AG04450 (cell line): ENCODE measurements at regions not wholly inside any gene's neighbourhood (a gene's known extent, or its start where the extent isn't known, plus 50 kb on each side); places are given as distances from the start of the nearest gene placed in this dataset.

Experiments used
- CTCF ChIA-PET: fragments of 300-600, 350-600 bp; formaldehyde crosslinking; extraction: SDS; loops from one replicate; lab custom pipeline; 2022; ENCODE audit warnings: antibody characterized with exemption, inconsistent platforms; lab: Charles Lee
- POLR2A ChIA-PET: fragments of 350-600 bp; formaldehyde crosslinking; extraction: SDS; loops from one replicate; lab custom pipeline; 2021; ENCODE audit warnings: antibody characterized with exemption, inconsistent platforms; lab: Yijun Ruan, JAX
- DNase-seq: peaks from one replicate; pipeline ENCODE4 v3.0.0-alpha.2; 2011; ENCODE audit warnings: low read depth, low spot score
- H3K27ac ChIP-seq: one replicate; pipeline ENCODE4 v1.5.1; 2012; ENCODE audit warnings: low read depth, low read length, control low read depth
- H3K27me3 ChIP-seq: one replicate; pipeline ENCODE4 v1.6.0; 2012; ENCODE audit warnings: low read length; ENCODE audit not compliant: control insufficient read depth, insufficient read depth
- H3K4me3 ChIP-seq: 2 replicates; pipeline ENCODE4 v1.5.1; 2011; ENCODE audit warnings: mild to moderate bottlenecking, low read depth, low read length, control low read depth
- H3K9me3 ChIP-seq: 2 replicates; pipeline ENCODE4 v1.5.1; 2012; ENCODE audit warnings: low read length; ENCODE audit not compliant: control insufficient read depth, insufficient read depth
- TF ChIP-seq, protein P1 (sequence below): IDR thresholded peaks from 2 replicates; pipeline ENCODE4 v1.5.1; 2011; ENCODE audit warnings: low read depth, low read length, control low read depth, inconsistent platforms

DNA sequence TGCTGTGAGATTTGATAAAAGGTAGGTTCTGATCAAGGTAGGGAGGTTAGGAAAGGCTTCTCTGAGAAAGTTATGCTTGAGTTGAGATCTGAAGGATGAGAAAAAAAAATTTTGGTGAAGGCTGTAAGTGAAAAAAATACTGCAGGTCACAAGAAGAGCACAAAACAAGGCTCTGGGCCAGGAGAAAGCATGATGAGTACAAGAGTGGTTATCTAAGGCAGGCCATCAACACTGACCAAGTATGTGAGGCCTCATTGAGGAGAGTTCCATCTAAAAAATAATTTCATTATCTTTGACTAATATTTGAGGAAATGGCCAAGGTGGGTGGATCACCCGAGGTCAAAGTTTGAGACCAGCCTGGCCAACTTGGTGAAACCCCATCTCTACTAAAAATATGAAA is 71.6 kb upstream of the SLC4A4 start:
- ChIA-PET POLR2A (interaction anchor here (0.9 to 1.2 kb wide), 2 partner anchors 26 to 80 kb away, joined by 5 to 13 read pairs; no protein-coding TSS in a partner anchor), CTCF (interaction anchor here (0.6 kb wide), 1 partner anchor 577 kb away, joined by 3 read pairs; no protein-coding TSS in a partner anchor)
- no peak for DNase-seq
- H3K27ac ChIP-seq, result no peak overlapping the region
- no peaks in the 10 kb centered on the region for H3K27me3 ChIP-seq
- H3K9me3 ChIP-seq, result no peaks in the 10 kb centered on the region
- no peak overlapping the region for H3K4me3 ChIP-seq
- TF ChIP-seq, protein P1, sequence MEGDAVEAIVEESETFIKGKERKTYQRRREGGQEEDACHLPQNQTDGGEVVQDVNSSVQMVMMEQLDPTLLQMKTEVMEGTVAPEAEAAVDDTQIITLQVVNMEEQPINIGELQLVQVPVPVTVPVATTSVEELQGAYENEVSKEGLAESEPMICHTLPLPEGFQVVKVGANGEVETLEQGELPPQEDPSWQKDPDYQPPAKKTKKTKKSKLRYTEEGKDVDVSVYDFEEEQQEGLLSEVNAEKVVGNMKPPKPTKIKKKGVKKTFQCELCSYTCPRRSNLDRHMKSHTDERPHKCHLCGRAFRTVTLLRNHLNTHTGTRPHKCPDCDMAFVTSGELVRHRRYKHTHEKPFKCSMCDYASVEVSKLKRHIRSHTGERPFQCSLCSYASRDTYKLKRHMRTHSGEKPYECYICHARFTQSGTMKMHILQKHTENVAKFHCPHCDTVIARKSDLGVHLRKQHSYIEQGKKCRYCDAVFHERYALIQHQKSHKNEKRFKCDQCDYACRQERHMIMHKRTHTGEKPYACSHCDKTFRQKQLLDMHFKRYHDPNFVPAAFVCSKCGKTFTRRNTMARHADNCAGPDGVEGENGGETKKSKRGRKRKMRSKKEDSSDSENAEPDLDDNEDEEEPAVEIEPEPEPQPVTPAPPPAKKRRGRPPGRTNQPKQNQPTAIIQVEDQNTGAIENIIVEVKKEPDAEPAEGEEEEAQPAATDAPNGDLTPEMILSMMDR, result no peak

DNA sequence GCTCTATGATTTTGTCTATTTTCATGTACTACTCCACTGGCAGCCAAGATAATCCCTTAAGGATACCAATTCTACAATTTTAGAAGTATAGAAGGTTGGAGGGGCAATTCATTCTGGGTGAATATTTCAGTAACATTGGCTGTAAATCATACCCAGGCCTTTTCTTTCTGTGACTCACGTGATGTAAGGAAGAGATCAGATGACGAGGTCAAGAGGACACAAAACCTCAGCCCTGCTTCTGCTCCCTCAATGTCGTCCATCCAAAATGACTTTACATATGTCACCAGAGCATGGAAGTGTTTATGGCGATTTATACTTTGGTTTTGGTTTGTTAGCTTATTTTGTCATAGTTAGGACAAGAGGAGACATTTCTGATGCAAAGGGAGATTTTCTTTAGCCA is 70.7 kb upstream of the SLC4A4 start:
- ChIA-PET CTCF (interaction anchor here (1.6 to 3.0 kb wide), 3 partner anchors 39 to 285 kb away, joined by 3 to 16 read pairs (median 4); no protein-coding TSS in a partner anchor), POLR2A (interaction anchor here (0.7 to 0.9 kb wide), 2 partner anchors 81 to 429 kb away, joined by 7 to 13 read pairs; no protein-coding TSS in a partner anchor)
- H3K27me3 ChIP-seq, result no peaks in the 10 kb centered on the region
- TF ChIP-seq, protein P1, result no peak
- no peak overlapping the region for H3K27ac ChIP-seq
- DNase-seq, result no peak
- no peaks in the 10 kb centered on the region for H3K9me3 ChIP-seq
- H3K4me3 ChIP-seq, result no peak overlapping the region

DNA sequence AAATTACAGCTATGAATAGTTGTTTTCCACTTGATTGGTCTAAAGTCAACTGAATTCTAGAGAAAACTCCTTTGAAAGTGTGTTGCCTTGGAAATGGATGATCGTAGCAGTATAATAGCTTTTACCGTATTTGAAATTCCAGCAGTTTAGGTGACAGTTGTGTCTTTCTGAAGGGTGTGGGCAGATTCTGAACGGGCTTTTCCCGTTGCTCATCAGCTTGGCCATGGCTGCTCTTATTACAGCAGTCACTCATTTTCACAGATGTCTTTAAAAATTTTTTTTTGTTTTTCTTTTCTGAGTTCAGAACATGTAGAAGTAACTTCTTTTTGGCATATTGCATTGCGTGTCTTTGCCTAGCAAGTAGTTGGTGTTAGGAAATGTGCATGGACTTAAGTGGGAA is 69.6 kb upstream of the SLC4A4 start:
- Histone ChIP-seq H3K9me3 (no peaks in the 10 kb centered on the region), H3K27ac (no peak overlapping the region), H3K4me3 (no peak overlapping the region), H3K27me3 (no peaks in the 10 kb centered on the region)
- ChIA-PET CTCF (interaction anchor here (0.6 to 3.0 kb wide), 5 partner anchors 10 to 284 kb away, joined by 3 to 16 read pairs (median 4); no protein-coding TSS in a partner anchor), POLR2A (interaction anchor here (0.6 kb wide), 1 partner anchor 58 kb away, joined by 3 read pairs; no protein-coding TSS in a partner anchor)
- TF ChIP-seq, protein P1, result no peak
- no peak for DNase-seq

DNA sequence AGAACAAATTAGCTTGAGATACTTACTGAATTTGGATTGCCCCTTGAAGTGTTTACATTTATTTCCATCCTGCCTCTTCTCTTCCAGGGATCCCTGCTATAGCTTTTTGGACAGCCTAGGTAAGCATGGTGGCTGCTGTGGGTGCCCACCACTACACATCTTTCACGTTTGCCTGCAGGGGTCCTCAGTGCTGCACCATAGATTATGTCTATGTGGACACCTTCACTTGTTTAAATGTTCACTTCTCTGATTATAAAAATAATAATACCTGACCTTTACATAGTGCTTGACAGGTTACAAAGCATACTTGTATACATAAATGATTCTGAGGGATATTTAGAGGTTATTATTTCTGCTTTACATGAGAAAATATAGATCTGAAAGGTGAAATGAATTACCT is 67.9 kb upstream of the SLC4A4 start:
- Histone ChIP-seq H3K27me3 (no peaks in the 10 kb centered on the region), H3K9me3 (no peaks in the 10 kb centered on the region), H3K27ac (no peak overlapping the region), H3K4me3 (no peak overlapping the region)
- CTCF ChIA-PET, result interaction anchor here (0.6 to 3.0 kb wide), 14 partner anchors 14 to 444 kb away, joined by 3 to 16 read pairs (median 4); no protein-coding TSS in a partner anchor
- TF ChIP-seq, protein P1, result peak; percentile 50
- no peak for DNase-seq
- POLR2A ChIA-PET, result no interaction called here

DNA sequence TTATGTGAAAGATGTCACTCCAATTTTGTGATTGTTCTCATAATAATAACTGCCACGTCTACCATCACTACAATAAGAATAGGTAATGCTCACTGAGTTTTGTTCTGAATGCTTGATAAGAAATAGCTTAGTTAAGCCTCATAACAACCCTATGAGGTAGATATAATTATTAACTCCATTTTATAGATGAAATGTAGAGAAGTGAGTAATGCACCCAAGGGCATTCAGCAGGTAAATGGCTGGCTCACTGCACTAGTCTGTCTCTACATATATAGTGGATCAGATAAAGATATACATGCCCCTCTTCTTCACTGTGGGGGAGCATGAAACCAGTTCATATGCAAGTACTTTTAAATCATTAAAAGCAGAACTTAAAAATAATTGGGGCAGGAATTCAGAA is 65.8 kb upstream of the SLC4A4 start:
- H3K27me3 ChIP-seq, result no peaks in the 10 kb centered on the region
- ChIA-PET CTCF (interaction anchor here (1.3 kb wide), 1 partner anchor 88 kb away, joined by 4 read pairs; no protein-coding TSS in a partner anchor), POLR2A (no interaction called here)
- no peak overlapping the region for H3K4me3 ChIP-seq
- DNase-seq, result no peak
- H3K9me3 ChIP-seq, result no peaks in the 10 kb centered on the region
- TF ChIP-seq, protein P1, result no peak
- H3K27ac ChIP-seq, result no peak overlapping the region
